22Rv1 (cell line): ENCODE measurements at regions not wholly inside any gene's neighbourhood (a gene's known extent, or its start where the extent isn't known, plus 50 kb on each side); places are given as distances from the start of the nearest gene placed in this dataset.

Experiments used
- H3K27ac ChIP-seq: fragments of 450-650 bp; 2 replicates; pipeline ENCODE4 v1.5.1; 2017
- ZFX ChIP-seq: fragments of 450-650 bp; IDR thresholded peaks from 2 replicates; pipeline ENCODE4 v1.6.1; 2017; ENCODE audit warnings: antibody characterized with exemption, borderline replicate concordance
- TF ChIP-seq, protein P1 (sequence below): fragments of 450-650 bp; IDR thresholded peaks from 2 replicates; pipeline ENCODE4 v1.5.1; 2017; ENCODE audit warnings: mild to moderate bottlenecking

DNA sequence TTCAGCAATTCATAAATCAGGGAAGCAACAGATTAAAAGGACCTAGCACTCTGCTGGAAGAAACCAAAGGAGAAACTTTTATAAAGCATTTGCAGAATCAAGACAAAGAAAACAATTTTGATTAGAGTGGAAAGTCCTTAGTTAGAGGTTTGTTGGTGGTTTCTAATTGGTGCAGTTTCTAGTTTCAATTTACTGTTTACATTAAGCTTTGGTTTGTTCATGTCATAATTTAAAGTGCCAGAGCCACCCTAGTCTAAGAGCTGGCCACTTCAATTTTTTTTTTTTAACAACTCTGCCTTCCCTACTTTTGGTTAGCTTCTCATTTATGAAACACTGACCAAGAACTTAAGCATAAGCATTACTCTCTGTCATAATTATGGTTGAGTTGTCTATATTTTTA is 1428.2 kb upstream of the GBE1 start:
- no peak for TF ChIP-seq ZFX
- TF ChIP-seq, protein P1, sequence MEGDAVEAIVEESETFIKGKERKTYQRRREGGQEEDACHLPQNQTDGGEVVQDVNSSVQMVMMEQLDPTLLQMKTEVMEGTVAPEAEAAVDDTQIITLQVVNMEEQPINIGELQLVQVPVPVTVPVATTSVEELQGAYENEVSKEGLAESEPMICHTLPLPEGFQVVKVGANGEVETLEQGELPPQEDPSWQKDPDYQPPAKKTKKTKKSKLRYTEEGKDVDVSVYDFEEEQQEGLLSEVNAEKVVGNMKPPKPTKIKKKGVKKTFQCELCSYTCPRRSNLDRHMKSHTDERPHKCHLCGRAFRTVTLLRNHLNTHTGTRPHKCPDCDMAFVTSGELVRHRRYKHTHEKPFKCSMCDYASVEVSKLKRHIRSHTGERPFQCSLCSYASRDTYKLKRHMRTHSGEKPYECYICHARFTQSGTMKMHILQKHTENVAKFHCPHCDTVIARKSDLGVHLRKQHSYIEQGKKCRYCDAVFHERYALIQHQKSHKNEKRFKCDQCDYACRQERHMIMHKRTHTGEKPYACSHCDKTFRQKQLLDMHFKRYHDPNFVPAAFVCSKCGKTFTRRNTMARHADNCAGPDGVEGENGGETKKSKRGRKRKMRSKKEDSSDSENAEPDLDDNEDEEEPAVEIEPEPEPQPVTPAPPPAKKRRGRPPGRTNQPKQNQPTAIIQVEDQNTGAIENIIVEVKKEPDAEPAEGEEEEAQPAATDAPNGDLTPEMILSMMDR: no peak
- H3K27ac ChIP-seq: no peak overlapping the region

- TF ChIP-seq, protein P1: no peak
- TF ChIP-seq ZFX: no peak
- H3K27ac ChIP-seq: no peak overlapping the region
Observed at GRCh38 chr3:83169473-83169872, 1408.0 kb upstream of the GBE1 start.

DNA sequence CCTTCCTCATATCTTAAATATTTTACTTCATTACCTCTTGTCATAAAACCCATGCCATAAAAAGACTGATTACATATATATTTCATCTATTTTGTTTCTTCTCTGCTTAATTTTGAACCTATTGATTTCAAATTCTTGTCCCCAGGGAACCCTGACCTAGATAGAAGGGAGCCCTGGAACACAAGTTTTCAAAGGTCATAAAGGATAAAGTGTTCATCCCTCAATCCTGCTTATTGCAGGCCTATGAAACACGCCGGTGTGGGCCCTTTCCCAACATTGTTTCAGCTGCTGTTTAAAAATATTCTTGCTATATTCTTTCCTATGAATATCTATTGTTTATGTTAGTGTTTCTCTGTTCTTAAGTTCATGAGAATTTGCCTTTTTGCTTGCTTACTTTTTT is 1389.5 kb upstream of the GBE1 start:
- H3K27ac ChIP-seq: no peak overlapping the region
- TF ChIP-seq, protein P1: no peak
- no peak for TF ChIP-seq ZFX

GRCh38 chr3:83140983-83141382 is 1379.5 kb upstream of the GBE1 start:
- no peak overlapping the region for H3K27ac ChIP-seq
- TF ChIP-seq, protein P1: no peak
- no peak for TF ChIP-seq ZFX

DNA sequence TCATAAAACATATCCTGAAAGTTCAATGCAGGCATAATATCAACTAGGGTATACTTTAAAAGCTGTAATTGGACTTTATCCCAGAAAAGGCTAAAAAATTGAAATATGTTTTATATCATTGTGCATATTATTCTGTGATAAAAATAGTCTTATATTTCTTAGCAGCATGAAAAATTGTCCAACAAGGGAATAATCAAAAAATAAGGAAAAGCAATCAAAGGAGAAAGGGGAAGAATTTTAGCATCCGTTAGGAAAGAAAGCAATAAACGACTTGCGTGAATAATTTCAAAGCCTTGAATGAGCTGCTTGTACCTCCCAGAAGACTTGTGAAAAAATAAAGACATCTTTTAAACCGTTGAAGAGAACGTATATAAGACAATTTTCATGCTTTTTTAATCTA is 1369.8 kb upstream of the GBE1 start:
- H3K27ac ChIP-seq: no peak overlapping the region
- TF ChIP-seq ZFX: no peak
- TF ChIP-seq, protein P1: no peak

DNA sequence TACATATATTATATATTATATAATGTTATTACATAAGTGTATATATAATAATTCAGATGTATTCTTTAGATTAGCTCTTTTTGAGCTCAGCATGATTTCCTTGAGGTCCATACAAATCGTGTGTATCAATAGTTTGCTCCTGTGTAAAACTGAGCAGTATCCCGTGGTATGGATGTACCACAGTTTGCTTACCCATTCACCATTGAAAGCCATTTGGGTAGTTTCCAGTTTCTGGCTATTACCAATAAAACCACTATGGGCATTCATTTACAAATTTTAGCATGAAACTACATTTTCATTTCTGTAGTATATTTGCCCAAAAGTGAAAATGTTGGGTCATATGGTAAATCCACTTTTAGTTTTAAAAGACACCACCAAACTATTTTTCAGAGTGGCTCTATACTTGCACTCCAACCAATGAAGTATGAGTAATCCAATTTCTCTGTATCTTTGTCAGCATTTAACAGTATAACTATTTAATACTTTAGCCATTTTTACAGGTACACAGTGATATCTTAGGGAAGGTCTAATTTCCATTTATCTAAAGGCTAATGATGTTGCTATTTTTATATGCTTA is 1361.4 kb upstream of the GBE1 start:
- no peak for TF ChIP-seq ZFX
- TF ChIP-seq, protein P1: no peak
- H3K27ac ChIP-seq: no peak overlapping the region

DNA sequence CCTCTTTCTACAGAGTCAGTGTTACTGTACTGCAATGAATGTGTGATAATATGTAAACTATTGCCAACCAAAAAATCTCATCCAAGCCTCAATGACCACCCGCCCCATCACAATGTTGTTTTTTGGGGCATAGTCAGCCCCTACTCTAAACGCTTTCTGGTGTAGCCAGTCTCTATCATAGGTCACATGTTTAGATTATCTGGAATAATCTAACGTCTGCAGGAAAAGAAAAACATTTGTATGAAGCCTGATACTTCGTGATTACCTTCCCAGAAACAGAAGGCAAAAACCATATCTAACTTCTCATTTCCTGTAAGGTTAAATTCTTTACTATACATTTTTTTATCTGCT is 1331.8 kb upstream of the GBE1 start:
- TF ChIP-seq, protein P1: no peak
- TF ChIP-seq ZFX: no peak
- no peak overlapping the region for H3K27ac ChIP-seq
